ENCODE measurements at regions not wholly inside any gene's neighbourhood (a gene's known extent, or its start where the extent isn't known, plus 50 kb on each side); places are given as distances from the start of the nearest gene placed in this dataset.

DNA sequence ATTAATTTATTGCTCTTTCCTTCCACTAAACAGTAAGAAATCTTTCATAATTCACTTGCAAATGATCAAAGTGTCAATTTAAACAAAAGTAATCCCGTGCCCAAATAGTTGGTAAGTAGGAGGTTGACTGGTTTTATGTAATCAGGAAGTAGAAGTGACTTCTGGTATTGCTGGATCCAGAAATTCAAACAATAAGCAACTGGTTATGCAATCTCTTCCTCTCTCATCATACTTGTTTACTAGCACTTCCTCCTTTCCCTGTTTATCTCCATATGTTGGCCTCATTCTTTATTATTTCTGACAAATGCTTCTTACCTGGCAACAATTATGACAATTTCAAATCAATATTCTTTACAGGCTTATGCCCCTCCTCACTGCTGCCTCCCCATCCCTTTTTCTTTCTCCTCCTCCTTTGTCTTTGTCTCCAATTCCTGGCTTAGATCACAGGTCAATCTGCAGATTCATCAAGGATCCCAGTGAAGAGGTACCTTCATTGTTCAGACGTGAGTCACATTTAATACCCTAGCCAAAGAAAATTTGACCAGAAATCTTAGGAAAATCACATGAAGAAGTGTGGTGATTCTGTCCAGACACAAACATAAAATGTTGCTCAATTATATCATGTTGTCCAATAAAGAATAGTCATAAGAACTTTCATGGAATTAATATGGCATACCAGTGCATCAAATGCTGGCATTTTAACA lies 323.2 kb upstream of the PCDH7 start (continued):
- TF ChIP-seq, protein P1, sequence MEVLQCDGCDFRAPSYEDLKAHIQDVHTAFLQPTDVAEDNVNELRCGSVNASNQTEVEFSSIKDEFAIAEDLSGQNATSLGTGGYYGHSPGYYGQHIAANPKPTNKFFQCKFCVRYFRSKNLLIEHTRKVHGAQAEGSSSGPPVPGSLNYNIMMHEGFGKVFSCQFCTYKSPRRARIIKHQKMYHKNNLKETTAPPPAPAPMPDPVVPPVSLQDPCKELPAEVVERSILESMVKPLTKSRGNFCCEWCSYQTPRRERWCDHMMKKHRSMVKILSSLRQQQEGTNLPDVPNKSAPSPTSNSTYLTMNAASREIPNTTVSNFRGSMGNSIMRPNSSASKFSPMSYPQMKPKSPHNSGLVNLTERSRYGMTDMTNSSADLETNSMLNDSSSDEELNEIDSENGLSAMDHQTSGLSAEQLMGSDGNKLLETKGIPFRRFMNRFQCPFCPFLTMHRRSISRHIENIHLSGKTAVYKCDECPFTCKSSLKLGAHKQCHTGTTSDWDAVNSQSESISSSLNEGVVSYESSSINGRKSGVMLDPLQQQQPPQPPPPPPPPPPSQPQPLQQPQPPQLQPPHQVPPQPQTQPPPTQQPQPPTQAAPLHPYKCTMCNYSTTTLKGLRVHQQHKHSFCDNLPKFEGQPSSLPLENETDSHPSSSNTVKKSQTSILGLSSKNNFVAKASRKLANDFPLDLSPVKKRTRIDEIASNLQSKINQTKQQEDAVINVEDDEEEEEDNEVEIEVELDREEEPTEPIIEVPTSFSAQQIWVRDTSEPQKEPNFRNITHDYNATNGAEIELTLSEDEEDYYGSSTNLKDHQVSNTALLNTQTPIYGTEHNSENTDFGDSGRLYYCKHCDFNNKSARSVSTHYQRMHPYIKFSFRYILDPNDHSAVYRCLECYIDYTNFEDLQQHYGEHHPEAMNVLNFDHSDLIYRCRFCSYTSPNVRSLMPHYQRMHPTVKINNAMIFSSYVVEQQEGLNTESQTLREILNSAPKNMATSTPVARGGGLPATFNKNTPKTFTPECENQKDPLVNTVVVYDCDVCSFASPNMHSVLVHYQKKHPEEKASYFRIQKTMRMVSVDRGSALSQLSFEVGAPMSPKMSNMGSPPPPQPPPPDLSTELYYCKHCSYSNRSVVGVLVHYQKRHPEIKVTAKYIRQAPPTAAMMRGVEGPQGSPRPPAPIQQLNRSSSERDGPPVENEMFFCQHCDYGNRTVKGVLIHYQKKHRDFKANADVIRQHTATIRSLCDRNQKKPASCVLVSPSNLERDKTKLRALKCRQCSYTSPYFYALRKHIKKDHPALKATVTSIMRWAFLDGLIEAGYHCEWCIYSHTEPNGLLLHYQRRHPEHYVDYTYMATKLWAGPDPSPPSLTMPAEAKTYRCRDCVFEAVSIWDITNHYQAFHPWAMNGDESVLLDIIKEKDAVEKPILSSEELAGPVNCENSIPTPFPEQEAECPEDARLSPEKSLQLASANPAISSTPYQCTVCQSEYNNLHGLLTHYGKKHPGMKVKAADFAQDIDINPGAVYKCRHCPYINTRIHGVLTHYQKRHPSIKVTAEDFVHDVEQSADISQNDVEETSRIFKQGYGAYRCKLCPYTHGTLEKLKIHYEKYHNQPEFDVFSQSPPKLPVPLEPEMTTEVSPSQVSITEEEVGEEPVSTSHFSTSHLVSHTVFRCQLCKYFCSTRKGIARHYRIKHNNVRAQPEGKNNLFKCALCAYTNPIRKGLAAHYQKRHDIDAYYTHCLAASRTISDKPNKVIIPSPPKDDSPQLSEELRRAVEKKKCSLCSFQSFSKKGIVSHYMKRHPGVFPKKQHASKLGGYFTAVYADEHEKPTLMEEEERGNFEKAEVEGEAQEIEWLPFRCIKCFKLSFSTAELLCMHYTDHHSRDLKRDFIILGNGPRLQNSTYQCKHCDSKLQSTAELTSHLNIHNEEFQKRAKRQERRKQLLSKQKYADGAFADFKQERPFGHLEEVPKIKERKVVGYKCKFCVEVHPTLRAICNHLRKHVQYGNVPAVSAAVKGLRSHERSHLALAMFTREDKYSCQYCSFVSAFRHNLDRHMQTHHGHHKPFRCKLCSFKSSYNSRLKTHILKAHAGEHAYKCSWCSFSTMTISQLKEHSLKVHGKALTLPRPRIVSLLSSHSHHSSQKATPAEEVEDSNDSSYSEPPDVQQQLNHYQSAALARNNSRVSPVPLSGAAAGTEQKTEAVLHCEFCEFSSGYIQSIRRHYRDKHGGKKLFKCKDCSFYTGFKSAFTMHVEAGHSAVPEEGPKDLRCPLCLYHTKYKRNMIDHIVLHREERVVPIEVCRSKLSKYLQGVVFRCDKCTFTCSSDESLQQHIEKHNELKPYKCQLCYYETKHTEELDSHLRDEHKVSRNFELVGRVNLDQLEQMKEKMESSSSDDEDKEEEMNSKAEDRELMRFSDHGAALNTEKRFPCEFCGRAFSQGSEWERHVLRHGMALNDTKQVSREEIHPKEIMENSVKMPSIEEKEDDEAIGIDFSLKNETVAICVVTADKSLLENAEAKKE (CRISPR knock-in tag; IDR thresholded peaks at IDR 0.05): no peak
- TF ChIP-seq, protein P2, sequence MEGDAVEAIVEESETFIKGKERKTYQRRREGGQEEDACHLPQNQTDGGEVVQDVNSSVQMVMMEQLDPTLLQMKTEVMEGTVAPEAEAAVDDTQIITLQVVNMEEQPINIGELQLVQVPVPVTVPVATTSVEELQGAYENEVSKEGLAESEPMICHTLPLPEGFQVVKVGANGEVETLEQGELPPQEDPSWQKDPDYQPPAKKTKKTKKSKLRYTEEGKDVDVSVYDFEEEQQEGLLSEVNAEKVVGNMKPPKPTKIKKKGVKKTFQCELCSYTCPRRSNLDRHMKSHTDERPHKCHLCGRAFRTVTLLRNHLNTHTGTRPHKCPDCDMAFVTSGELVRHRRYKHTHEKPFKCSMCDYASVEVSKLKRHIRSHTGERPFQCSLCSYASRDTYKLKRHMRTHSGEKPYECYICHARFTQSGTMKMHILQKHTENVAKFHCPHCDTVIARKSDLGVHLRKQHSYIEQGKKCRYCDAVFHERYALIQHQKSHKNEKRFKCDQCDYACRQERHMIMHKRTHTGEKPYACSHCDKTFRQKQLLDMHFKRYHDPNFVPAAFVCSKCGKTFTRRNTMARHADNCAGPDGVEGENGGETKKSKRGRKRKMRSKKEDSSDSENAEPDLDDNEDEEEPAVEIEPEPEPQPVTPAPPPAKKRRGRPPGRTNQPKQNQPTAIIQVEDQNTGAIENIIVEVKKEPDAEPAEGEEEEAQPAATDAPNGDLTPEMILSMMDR (conservative IDR thresholded peaks at IDR 0.05; ENCODE audit: low read depth in 2 of 2): no peak
- no peak for TF ChIP-seq EZH2 (IDR thresholded peaks at IDR 0.05; ENCODE audit: low read depth, unreplicated experiment)
- no peak for TF ChIP-seq POLR2AphosphoS5 (IDR thresholded peaks at IDR 0.05; ENCODE audit: low read depth)
- TF ChIP-seq, protein P3, sequence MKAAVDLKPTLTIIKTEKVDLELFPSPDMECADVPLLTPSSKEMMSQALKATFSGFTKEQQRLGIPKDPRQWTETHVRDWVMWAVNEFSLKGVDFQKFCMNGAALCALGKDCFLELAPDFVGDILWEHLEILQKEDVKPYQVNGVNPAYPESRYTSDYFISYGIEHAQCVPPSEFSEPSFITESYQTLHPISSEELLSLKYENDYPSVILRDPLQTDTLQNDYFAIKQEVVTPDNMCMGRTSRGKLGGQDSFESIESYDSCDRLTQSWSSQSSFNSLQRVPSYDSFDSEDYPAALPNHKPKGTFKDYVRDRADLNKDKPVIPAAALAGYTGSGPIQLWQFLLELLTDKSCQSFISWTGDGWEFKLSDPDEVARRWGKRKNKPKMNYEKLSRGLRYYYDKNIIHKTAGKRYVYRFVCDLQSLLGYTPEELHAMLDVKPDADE (IDR thresholded peaks at IDR 0.05): no peak

DNA sequence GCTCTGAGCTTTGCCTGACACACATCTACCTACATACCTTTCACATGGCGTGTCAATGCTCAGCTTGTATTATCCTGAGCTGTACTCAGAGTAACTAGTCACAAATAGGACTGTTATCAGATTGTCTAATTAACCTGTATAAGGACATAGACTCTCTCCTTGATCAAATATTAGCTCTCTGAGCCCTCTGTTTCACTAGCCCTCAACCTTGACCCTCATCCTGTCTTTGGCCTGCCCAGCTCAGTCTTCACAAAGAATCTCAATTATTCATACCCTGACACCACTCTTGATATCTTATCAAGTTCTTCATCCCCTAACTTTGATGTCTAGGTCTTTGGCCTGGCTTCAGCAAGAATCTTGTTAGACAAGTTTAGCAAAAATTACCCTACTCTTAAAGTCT lies 320.7 kb upstream of the PCDH7 start:
- H3K4me3 Mint-ChIP-seq: no peak overlapping the region
- H3K27ac Mint-ChIP-seq: no peak overlapping the region
- Histone ChIP-seq H4K20me1 (replicated peaks; ENCODE audit: insufficient read depth) (no peaks in the 10 kb centered on the region), H3K27me3 (ENCODE audit: insufficient read depth) (no peaks in the 10 kb centered on the region), H3K4me2 (no peak overlapping the region), H3K79me2 (replicated peaks; ENCODE audit: insufficient read depth) (no peaks in the 10 kb centered on the region), H2AFZ (no peak overlapping the region), H3K4me3 (no peak overlapping the region), H3K27ac (ENCODE audit: low read depth) (no peak overlapping the region), H3F3A (replicated peaks; ENCODE audit: low read depth) (no peaks in the 10 kb centered on the region), H3K36me3 (ENCODE audit: insufficient read depth) (no peaks in the 10 kb centered on the region), H3K9me2 (ENCODE audit: insufficient read depth) (no peaks in the 10 kb centered on the region), H3K4me1 (ENCODE audit: insufficient read depth) (no peaks in the 10 kb centered on the region; the same call in 1 of the 2 replicates)
- H3K36me3 Mint-ChIP-seq (ENCODE audit: low read depth): no peaks in the 10 kb centered on the region
- DNase-seq (ENCODE audit: low spot score) (no peak), ATAC-seq (no peak)
- no peaks in the 10 kb centered on the region; the same call in 2 of the 3 replicates for H3K9me3 Mint-ChIP-seq
- H3K4me1 Mint-ChIP-seq: peaks cover 2% of the 10 kb centered on the region; the same call in 1 of the 3 replicates
- no peaks in the 10 kb centered on the region for H3K27me3 Mint-ChIP-seq (ENCODE audit: insufficient read depth, low read depth, poor library complexity)
- TF ChIP-seq ZNF331 (CRISPR knock-in tag; IDR thresholded peaks at IDR 0.05; ENCODE audit: low read depth): no peak
- no peak for TF ChIP-seq JUNB (IDR thresholded peaks at IDR 0.05; ENCODE audit: unreplicated experiment)
- TF ChIP-seq STAT1 (IDR thresholded peaks at IDR 0.05; ENCODE audit: unreplicated experiment): no peak
- TF ChIP-seq, protein P2 (conservative IDR thresholded peaks at IDR 0.05; ENCODE audit: low read depth in 2 of 2): no peak
- TF ChIP-seq NANOG (IDR thresholded peaks at IDR 0.05; ENCODE audit: borderline replicate concordance): no peak
- no peak for TF ChIP-seq EZH2phosphoT487 (IDR thresholded peaks at IDR 0.05; ENCODE audit: unreplicated experiment)
- no peak for TF ChIP-seq EZH2 (IDR thresholded peaks at IDR 0.05; ENCODE audit: low read depth, unreplicated experiment)
